Transverse colon (tissue), 4 donors: ENCODE measurements at regions not wholly inside any gene's neighbourhood (a gene's known extent, or its start where the extent isn't known, plus 50 kb on each side); places are given as distances from the start of the nearest gene placed in this dataset.

ENCODE experiments used
- DNase-seq: peaks from one replicate; pipeline ENCODE4 v3.0.0-alpha.2; 2019
- H3K27ac ChIP-seq, 4 donors: fragments of 200-600 bp; sonication (generic); 2 replicates each; pipeline ENCODE4 v1.5.1; 2016 to 2018; ENCODE audit warnings: inconsistent platforms in 4 of 4
- H3K27me3 ChIP-seq: fragments of 200-600 bp; sonication (generic); 2 replicates; pipeline ENCODE4 v1.5.1; 2017; ENCODE audit warnings: inconsistent platforms
- H3K36me3 ChIP-seq, 4 donors: fragments of 200-600 bp; sonication (generic); 2 replicates each; pipeline ENCODE4 v1.5.1; 2017 to 2019; ENCODE audit warnings: inconsistent platforms in 4 of 4
- H3K4me1 ChIP-seq, 4 donors: fragments of 200-600 bp; sonication (generic); 2 replicates each; pipeline ENCODE4 v1.5.1; 2017 to 2020; ENCODE audit warnings: inconsistent platforms in 4 of 4
- H3K4me3 ChIP-seq, 4 donors: fragments of 200-600 bp; sonication (generic); 1 replicate in 1 of 4; 2 replicates in 3 of 4; pipeline versions ENCODE4 v1.5.1 to v1.6.1; 2017 to 2019; ENCODE audit warnings: inconsistent platforms in 4 of 4
- H3K9me3 ChIP-seq, 2 donors: fragments of 200-600 bp; sonication (generic); 2 replicates each; pipeline ENCODE4 v1.5.1; 2017 to 2019; ENCODE audit warnings: inconsistent platforms in 2 of 2
- CTCF ChIP-seq, 5 experiments: fragments of 200-600 bp in 3 of 5; fragments of 450-650 bp in 2 of 5; sonication (generic) in 3 of 5; IDR thresholded peaks; 1 replicate in 2 of 5; 2 replicates in 3 of 5; pipeline ENCODE4 v1.5.1; 2016 to 2017; ENCODE audit warnings: antibody characterized with exemption in 5 of 5, inconsistent platforms in 3 of 5, mild to moderate bottlenecking in 2 of 5, moderate library complexity in 1 of 5
- EP300 ChIP-seq: sonication (generic); formaldehyde crosslinking; IDR thresholded peaks from one replicate; pipeline ENCODE4 v1.6.1; 2017; ENCODE audit warnings: antibody characterized with exemption, low read depth
- POLR2A ChIP-seq: fragments of 450-650 bp; IDR thresholded peaks from one replicate; pipeline ENCODE4 v1.6.1; 2016; ENCODE audit warnings: antibody characterized with exemption, mild to moderate bottlenecking, moderate library complexity
- POLR2AphosphoS5 ChIP-seq, 3 donors: sonication (generic); formaldehyde crosslinking; IDR thresholded peaks; one replicate each; pipeline ENCODE4 v1.6.1; 2016; ENCODE audit warnings: antibody characterized with exemption in 3 of 3
- WGBS, 2 donors: methylation state at CpG; one replicate each; pipeline ENCODE4 v1.1.5; 2018; ENCODE audit warnings: low coverage in 1 of 2; 5-methylcytosine and 5-hydroxymethylcytosine counted together
- in situ Hi-C, 4 donors: fragments of 200-750 bp; cut with MboI; loops; one replicate each; pipeline versions ENCODE4 v1.15.0 to v1.15.1; 2017; ENCODE audit warnings: low sequenced_read_pairs in 3 of 4, low pct_ligation_motif_present in 1 of 4, low pct_unique_long_range_greater_than_20kb in 1 of 4
- intact Hi-C: fragments of 100-400 bp; cut with DNase I; formaldehyde crosslinking; loops from one replicate; pipeline ENCODE4 v1.15.1; 2023; ENCODE audit warnings: low total_unique reads

DNA sequence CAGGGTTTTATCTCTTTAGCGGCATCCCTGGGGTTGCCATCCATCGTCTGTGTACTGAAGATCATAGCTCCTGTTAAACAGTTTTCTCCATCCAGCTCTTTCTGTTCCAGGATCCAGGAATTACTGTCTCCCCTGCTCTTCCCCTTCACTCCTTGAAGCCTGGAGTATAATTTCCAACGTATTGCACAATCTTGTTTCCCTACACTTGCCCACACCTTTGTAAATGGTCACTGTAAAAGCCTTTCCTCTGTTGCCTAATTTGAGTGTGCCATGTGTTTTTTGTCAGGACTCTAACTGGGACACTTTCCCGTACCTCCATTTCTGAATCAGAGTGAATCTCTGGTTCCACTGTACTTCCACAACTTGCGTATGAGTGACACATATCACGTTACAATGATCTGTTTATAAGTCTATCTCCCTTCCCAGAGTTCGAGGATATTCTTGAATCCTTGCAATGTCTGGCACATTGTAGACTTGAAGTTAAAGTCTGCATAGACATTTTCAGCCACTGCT lies 199.6 kb upstream of the SNX7 start:
- H3K27ac ChIP-seq = no peak overlapping the region
- WGBS, 2 donors = 78 to 81% methylated on average over 5 to 7 of the region's 7 CpGs
- H3K27me3 ChIP-seq = no peaks in the 10 kb centered on the region
- in situ Hi-C loops (loop anchor here in 3 of 4 donors (10.0 to 25.0 kb wide), 3 partner anchors 375 to 1500 kb away; no protein-coding TSS in a partner anchor), intact Hi-C loops (no loop called here)
- no peaks in the 10 kb centered on the region for H3K36me3 ChIP-seq
- no peak for DNase-seq
- no peak overlapping the region for H3K4me3 ChIP-seq
- no peaks in the 10 kb centered on the region for H3K9me3 ChIP-seq
- H3K4me1 ChIP-seq = peaks cover 0 to 6% (median 1%) of the 10 kb centered on the region in 4 donors
- TF ChIP-seq CTCF (IDR thresholded peaks at IDR 0.05) (no peak), POLR2AphosphoS5 (IDR thresholded peaks at IDR 0.05) (no peak), POLR2A (no peak), EP300 (no peak)

- intact Hi-C loops (no loop called here), in situ Hi-C loops (loop anchor here in 3 of 4 donors (10.0 to 25.0 kb wide), 3 partner anchors 373 to 1498 kb away; no protein-coding TSS in a partner anchor)
- Histone ChIP-seq H3K4me1 (peaks cover 0 to 7% (median 2%) of the 10 kb centered on the region in 4 donors), H3K27ac (no peak overlapping the region), H3K36me3 (no peaks in the 10 kb centered on the region), H3K27me3 (no peaks in the 10 kb centered on the region), H3K9me3 (no peaks in the 10 kb centered on the region), H3K4me3 (no peak overlapping the region)
- WGBS, 2 donors = 44 to 50% methylated on average over 1 of the region's 1 CpG
- TF ChIP-seq POLR2AphosphoS5 (IDR thresholded peaks at IDR 0.05) = no peak
- no peak for TF ChIP-seq POLR2A
- no peak for TF ChIP-seq EP300
- TF ChIP-seq CTCF (IDR thresholded peaks at IDR 0.05) = no peak
- DNase-seq = no peak
Observed at GRCh38 chr1:98460136-98460535, 201.4 kb upstream of the SNX7 start.

GRCh38 chr1:98459486-98459870 lies 202.0 kb upstream of the SNX7 start:
- Histone ChIP-seq H3K36me3 (no peaks in the 10 kb centered on the region), H3K27ac (no peak overlapping the region), H3K27me3 (no peaks in the 10 kb centered on the region), H3K4me3 (no peak overlapping the region), H3K9me3 (no peaks in the 10 kb centered on the region), H3K4me1 (peaks cover 0 to 7% (median 2%) of the 10 kb centered on the region in 4 donors)
- intact Hi-C loops = no loop called here
- TF ChIP-seq POLR2A (no peak), EP300 (no peak), POLR2AphosphoS5 (IDR thresholded peaks at IDR 0.05) (no peak), CTCF (IDR thresholded peaks at IDR 0.05) (no peak)
- in situ Hi-C loops = loop anchor here in 2 of 4 donors (25.0 kb wide), 2 partner anchors 372 to 1497 kb away; no protein-coding TSS in a partner anchor
- no peak for DNase-seq
- 83 to 86% methylated on average over 2 of the region's 2 CpGs for WGBS, 2 donors

- DNase-seq = no peak
- no peaks in the 10 kb centered on the region for H3K27me3 ChIP-seq
- in situ Hi-C loops = loop anchor here in 2 of 4 donors (25.0 kb wide), 2 partner anchors 371 to 1496 kb away; no protein-coding TSS in a partner anchor
- intact Hi-C loops = no loop called here
- H3K4me1 ChIP-seq = peaks cover 0 to 7% (median 2%) of the 10 kb centered on the region in 4 donors
- H3K36me3 ChIP-seq = no peaks in the 10 kb centered on the region
- TF ChIP-seq POLR2AphosphoS5 (IDR thresholded peaks at IDR 0.05) (no peak), CTCF (IDR thresholded peaks at IDR 0.05) (no peak), EP300 (no peak), POLR2A (no peak)
- no peak overlapping the region for H3K4me3 ChIP-seq
- no peak overlapping the region for H3K27ac ChIP-seq
- 50 to 52% methylated on average over 1 to 8 of the region's 8 CpGs for WGBS, 2 donors
- no peaks in the 10 kb centered on the region for H3K9me3 ChIP-seq
Observed at GRCh38 chr1:98458511-98459485, 202.7 kb upstream of the SNX7 start.
